ENCODE measurements at regions not wholly inside any gene's neighbourhood (a gene's known extent, or its start where the extent isn't known, plus 50 kb on each side); places are given as distances from the start of the nearest gene placed in this dataset.
A peak's percentile ranks its signal among the peaks of the same experiment; 100 is the strongest.
"Not testable (repeated sequence)": the region's sequence is repeated elsewhere in the genome, so short reads cannot be mapped to it uniquely, and the experiment has no call there.

DNA sequence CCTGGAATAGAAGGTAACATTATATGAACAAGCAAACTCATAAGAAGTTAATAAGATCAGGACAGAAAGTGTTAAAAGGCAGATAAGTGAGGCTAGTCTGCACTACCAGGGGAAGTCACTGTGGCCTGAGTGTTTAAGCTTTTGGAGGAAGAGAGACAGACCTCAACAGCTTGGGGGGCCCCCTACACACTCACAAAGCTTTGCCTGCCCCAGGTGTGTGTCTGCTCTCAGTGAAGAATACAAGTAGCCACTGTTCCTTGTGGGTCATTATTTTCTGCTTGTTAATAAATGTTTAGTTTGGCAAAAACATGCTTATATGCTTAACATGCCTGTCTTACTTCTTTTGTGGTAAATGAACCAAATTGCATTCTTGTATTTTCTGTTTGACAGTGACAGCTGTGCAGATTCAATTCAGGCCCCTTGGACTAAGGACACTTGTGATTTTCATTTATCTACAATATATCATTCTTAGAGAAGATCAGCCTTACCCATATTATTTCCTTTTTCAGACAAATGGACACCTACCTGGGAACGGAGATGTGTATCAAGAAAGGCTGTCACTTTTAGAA is 50.7 kb upstream of the C12orf71 start:
- DNase-seq (ENCODE audit: low spot score) = no peak
- Mint-ChIP-seq H3K27ac (ENCODE audit: unreplicated experiment) (no peak overlapping the region), H3K27me3 (ENCODE audit: low read depth) (no peaks in the 10 kb centered on the region), H3K9me3 (ENCODE audit: low read depth) (no peaks in the 10 kb centered on the region), H3K36me3 (ENCODE audit: low read depth) (no peaks in the 10 kb centered on the region), H3K4me1 (ENCODE audit: low read depth) (no peaks in the 10 kb centered on the region), H3K4me3 (ENCODE audit: unreplicated experiment) (no peak overlapping the region)
- TF ChIP-seq, protein P1, sequence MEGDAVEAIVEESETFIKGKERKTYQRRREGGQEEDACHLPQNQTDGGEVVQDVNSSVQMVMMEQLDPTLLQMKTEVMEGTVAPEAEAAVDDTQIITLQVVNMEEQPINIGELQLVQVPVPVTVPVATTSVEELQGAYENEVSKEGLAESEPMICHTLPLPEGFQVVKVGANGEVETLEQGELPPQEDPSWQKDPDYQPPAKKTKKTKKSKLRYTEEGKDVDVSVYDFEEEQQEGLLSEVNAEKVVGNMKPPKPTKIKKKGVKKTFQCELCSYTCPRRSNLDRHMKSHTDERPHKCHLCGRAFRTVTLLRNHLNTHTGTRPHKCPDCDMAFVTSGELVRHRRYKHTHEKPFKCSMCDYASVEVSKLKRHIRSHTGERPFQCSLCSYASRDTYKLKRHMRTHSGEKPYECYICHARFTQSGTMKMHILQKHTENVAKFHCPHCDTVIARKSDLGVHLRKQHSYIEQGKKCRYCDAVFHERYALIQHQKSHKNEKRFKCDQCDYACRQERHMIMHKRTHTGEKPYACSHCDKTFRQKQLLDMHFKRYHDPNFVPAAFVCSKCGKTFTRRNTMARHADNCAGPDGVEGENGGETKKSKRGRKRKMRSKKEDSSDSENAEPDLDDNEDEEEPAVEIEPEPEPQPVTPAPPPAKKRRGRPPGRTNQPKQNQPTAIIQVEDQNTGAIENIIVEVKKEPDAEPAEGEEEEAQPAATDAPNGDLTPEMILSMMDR (IDR thresholded peaks at IDR 0.05) = no peak

- no peak for DNase-seq (ENCODE audit: low spot score)
- no peaks in the 10 kb centered on the region for H3K9me3 Mint-ChIP-seq (ENCODE audit: low read depth)
- no peak overlapping the region for H3K4me3 Mint-ChIP-seq (ENCODE audit: unreplicated experiment)
- TF ChIP-seq, protein P1 (IDR thresholded peaks at IDR 0.05) = no peak
- no peak overlapping the region for H3K27ac Mint-ChIP-seq (ENCODE audit: unreplicated experiment)
- no peaks in the 10 kb centered on the region for H3K36me3 Mint-ChIP-seq (ENCODE audit: low read depth)
- no peaks in the 10 kb centered on the region for H3K27me3 Mint-ChIP-seq (ENCODE audit: low read depth)
- H3K4me1 Mint-ChIP-seq (ENCODE audit: low read depth) = peaks cover 11% of the 10 kb centered on the region
These were observed 58.1 kb upstream of the C12orf71 start for GRCh38 chr12:27140478-27140969.

DNA sequence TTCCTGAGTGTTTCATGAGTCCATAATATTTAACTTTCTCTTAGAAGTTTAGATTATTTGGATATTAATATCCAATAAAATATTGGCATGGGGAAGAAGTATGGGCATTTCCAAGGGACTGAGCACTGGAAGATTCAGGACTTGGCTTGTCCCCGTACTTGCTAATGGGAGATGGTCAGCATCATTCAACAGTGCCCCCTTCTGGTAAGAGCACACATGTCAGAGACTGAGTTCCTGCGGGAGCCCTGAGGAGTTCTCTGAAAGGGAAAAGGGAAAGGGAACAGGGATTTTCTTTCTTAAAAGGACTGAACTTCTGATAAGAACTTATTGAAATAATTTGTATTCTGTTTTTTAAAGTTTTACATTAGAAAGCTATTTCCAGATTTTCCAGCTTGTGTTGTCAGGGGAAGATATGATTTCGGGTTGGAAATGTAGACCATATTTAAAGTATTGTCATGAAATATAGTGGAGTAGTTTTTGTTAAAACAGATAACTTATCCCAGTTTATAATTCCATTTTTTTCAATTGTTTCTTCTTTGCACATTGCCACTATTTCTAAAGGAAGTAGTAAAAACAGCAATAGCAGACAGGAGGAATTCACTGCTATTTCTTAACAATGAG is 59.8 kb upstream of the C12orf71 start:
- H3K27ac Mint-ChIP-seq (ENCODE audit: unreplicated experiment) = peak overlapping the region; percentile 71
- no peaks in the 10 kb centered on the region for H3K36me3 Mint-ChIP-seq (ENCODE audit: low read depth)
- H3K4me3 Mint-ChIP-seq (ENCODE audit: unreplicated experiment) = no peak overlapping the region

DNA sequence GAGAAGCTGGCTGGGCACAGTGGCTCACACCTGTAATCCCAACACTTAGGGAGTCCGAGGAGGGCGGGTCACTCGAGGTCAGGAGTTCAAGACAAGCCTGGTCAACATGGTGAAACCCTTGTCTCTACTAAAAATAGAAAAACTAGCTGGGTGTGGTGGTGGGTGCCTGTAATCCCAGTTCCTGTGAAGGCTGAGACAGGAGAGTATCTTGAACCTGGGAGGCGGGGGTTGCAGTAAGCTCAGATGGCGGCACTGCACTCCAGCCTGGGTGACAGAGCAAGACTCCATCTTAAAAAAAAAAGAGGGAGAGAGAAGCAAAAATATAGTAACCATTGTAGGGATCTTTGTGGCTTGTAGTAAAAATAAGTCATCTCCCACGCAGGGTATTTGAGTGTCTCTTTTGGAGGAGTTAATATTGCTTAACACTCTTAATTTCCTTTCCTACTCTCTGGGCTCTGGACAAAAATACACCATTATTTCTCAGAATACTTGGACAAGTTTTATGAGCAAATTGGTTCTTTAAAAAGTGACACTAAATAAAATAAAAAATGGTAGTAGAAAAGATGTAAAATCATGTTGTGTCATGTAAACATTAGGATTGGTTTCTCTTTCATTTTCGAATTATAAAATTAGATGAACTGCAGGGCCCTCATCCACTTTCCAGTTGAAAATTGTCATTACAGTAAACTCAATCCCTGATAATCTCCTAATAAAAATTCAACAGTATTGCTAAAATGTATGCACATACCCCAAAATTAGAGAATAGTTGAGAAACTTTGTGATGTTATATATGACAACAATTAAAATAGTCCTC is 61.1 kb upstream of the C12orf71 start:
- Mint-ChIP-seq H3K27ac (ENCODE audit: unreplicated experiment) (peak overlapping the region; percentile 72), H3K27me3 (ENCODE audit: low read depth) (no peaks in the 10 kb centered on the region), H3K36me3 (ENCODE audit: low read depth) (no peaks in the 10 kb centered on the region), H3K9me3 (ENCODE audit: low read depth) (no peaks in the 10 kb centered on the region), H3K4me1 (ENCODE audit: low read depth) (peaks cover 11% of the 10 kb centered on the region), H3K4me3 (ENCODE audit: unreplicated experiment) (no peak overlapping the region)
- DNase-seq (ENCODE audit: low spot score) = no peak
- TF ChIP-seq, protein P1 (IDR thresholded peaks at IDR 0.05) = no peak

More for the DNA sequence above, 59.8 kb upstream of the C12orf71 start:
- no peaks in the 10 kb centered on the region for H3K27me3 Mint-ChIP-seq (ENCODE audit: low read depth)
- DNase-seq (ENCODE audit: low spot score) = no peak
- peaks cover 11% of the 10 kb centered on the region for H3K4me1 Mint-ChIP-seq (ENCODE audit: low read depth)
- H3K9me3 Mint-ChIP-seq (ENCODE audit: low read depth) = no peaks in the 10 kb centered on the region
- TF ChIP-seq, protein P1 (IDR thresholded peaks at IDR 0.05) = peak; percentile 97

GRCh38 chr12:27145725-27146124 is 63.3 kb upstream of the C12orf71 start:
- not testable (repeated sequence) for H3K27ac Mint-ChIP-seq (ENCODE audit: unreplicated experiment); H3K27me3 Mint-ChIP-seq (ENCODE audit: low read depth); H3K36me3 Mint-ChIP-seq (ENCODE audit: low read depth); H3K9me3 Mint-ChIP-seq (ENCODE audit: low read depth); DNase-seq (ENCODE audit: low spot score); H3K4me3 Mint-ChIP-seq (ENCODE audit: unreplicated experiment)
- H3K4me1 Mint-ChIP-seq (ENCODE audit: low read depth) = peaks cover 11% of the 10 kb centered on the region

Measured in chondrocyte (in vitro differentiated cells).